Fibroblast of lung (primary cell): ENCODE measurements at regions not wholly inside any gene's neighbourhood (a gene's known extent, or its start where the extent isn't known, plus 50 kb on each side); places are given as distances from the start of the nearest gene placed in this dataset.

Source experiments
- EZH2 ChIP-seq: IDR thresholded peaks from 2 replicates; pipeline ENCODE4 v1.5.1; 2012; ENCODE audit warnings: low read length, control low read depth, mild to moderate bottlenecking; ENCODE audit errors: missing control alignments
- TF ChIP-seq, protein P1 (sequence below), 2 donors: IDR thresholded peaks in 1 of 2; conservative IDR thresholded peaks in 1 of 2; 1 replicate in 1 of 2; 2 replicates in 1 of 2; pipeline ENCODE4 v1.5.1; 2011 to 2012; ENCODE audit warnings: low read length in 2 of 2, control low read depth in 1 of 2, inconsistent platforms in 1 of 2, low read depth in 1 of 2, mild to moderate bottlenecking in 1 of 2

DNA sequence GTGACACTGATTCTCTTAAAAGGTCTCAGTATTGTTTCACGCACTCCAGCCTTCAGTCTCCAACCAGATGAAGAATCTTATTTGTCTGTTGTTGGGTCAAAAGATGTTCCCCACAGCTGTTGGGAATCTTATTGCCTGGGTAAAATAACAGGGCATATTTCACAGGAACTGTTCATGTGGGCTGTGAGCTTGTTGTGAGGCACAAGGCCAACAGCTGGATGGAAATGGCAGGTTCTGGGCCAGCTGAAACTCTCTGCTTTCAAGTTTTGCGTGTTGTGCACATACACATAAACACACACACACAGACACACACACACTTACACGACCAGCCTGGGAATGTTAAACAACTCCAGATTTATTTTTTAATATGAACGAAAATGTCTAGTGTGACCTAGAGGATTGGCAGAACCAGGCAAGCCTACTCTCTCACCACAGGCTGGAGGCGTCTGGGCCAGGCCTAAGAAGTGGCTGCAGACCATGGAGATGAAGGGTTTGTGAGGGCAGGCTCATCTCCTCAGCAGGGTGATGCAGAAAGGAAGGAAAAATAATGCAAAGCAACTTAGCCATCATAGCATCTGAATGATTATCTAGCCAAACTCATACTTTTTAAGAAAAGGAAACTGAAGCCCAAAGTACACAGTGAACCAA is 357.0 kb downstream of the TTLL7 start:
- TF ChIP-seq, protein P1, sequence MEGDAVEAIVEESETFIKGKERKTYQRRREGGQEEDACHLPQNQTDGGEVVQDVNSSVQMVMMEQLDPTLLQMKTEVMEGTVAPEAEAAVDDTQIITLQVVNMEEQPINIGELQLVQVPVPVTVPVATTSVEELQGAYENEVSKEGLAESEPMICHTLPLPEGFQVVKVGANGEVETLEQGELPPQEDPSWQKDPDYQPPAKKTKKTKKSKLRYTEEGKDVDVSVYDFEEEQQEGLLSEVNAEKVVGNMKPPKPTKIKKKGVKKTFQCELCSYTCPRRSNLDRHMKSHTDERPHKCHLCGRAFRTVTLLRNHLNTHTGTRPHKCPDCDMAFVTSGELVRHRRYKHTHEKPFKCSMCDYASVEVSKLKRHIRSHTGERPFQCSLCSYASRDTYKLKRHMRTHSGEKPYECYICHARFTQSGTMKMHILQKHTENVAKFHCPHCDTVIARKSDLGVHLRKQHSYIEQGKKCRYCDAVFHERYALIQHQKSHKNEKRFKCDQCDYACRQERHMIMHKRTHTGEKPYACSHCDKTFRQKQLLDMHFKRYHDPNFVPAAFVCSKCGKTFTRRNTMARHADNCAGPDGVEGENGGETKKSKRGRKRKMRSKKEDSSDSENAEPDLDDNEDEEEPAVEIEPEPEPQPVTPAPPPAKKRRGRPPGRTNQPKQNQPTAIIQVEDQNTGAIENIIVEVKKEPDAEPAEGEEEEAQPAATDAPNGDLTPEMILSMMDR (conservative IDR thresholded peaks at IDR 0.05 in 1 of 2, IDR thresholded peaks at IDR 0.05 in 1 of 2; ENCODE audit: low read depth in 1 of 2, low read length in 2 of 2): no peak
- TF ChIP-seq EZH2: no peak
